HG02588 (cell line): ENCODE measurements at regions not wholly inside any gene's neighbourhood (a gene's known extent, or its start where the extent isn't known, plus 50 kb on each side); places are given as distances from the start of the nearest gene placed in this dataset.

Experiments used
- ATAC-seq: cut with Tn5 transposase; IDR thresholded peaks from one replicate; pipeline ENCODE4 v1.9.1; 2021; ENCODE audit warnings: mild to moderate bottlenecking, moderate library complexity; ENCODE audit not compliant: unreplicated experiment

DNA sequence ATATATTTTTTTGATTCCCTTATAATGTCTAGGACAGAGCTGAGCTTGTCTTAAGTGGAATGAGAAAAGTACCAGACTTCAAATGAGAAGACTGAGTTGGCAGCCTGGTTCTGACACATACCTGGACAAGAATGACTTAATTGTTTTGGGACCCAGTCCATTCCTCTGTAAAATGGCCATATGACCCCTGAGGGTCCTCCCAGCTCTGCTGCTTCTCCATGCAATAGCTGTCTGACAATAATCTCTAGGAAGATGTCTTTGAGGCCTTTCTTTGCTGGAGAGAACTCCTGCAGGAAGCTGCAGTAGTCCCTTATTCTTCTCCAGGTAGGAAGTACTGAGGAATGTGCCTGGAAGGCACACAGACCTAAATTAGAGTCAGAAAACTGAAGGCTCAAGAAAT, 55.9 kb upstream of the SLIT3 start:
- ATAC-seq: no peak

DNA sequence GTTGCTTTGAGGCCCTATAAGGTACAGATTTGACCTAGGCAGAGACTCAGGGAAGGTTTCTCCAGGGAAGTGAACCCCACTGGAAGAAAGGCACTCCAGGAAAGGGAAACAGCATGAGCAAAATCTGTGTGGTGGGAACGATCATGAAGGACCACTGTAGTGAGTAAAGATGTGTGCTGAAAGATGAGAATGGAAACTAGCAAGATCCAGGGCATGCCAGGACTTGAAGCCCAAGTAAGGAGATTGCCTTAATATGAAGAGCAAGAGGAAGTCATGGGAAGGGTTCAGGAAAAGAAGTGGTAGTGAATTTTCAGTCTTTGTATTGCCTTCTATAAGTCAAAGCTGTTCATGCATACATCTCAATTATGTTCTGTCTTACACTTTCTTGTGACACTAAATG, 55.2 kb upstream of the SLIT3 start:
- ATAC-seq: no peak

DNA sequence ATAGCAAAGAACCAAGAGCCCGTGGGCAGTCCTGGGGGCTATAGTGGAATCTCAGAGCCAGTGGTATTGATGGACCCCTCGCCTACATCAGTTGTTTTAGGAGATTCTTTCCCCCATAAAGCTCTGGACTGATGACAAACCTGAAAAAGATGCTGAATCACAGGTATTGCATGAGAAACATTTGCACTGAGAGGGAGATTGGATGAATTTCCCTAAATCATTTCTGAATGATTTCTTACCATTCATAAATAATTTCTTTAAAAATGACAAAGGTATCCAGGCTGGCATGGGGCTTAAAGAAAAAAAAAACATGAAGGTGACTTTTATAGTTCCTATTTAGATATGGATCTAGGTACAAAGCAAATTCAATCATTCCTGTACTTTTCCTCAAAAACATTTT, 54.0 kb upstream of the SLIT3 start:
- ATAC-seq: no peak

DNA sequence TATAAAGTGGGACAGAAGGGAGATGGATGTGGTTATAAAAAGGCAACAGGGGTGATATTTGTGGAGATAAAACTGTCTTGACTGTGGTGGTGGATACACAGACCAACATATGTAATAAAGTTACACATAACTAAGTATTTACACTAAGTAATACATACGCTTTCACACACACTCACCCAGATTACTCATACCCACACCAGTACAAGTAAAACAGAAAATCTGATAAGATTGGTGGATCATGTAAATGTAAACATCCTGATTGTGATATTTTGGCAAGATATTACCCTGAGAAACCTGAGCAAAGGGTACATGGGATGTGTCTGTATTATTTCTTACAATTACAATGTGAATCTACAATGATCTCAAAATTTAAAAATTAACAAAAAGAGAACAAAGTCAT, 53.3 kb upstream of the SLIT3 start:
- ATAC-seq: no peak

DNA sequence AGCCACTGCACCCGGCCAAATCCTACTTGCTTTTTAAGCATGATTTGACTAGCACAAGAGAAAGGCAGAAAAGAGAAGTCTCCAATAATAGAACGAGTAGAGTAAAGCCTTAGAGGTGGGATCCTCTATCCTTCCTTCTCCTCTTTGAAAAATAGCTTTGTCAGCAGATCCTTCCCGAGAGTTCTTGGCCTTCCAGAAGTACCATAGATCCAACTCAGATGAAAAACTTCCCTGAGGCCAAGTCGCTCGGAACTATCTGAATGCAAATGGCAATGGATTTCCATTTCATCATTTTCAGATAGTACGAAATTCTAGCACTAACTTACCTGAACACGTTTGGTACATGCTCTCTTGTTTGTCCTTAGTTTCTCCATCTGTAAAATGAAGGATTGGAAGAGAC, 52.0 kb upstream of the SLIT3 start:
- no peak for ATAC-seq

DNA sequence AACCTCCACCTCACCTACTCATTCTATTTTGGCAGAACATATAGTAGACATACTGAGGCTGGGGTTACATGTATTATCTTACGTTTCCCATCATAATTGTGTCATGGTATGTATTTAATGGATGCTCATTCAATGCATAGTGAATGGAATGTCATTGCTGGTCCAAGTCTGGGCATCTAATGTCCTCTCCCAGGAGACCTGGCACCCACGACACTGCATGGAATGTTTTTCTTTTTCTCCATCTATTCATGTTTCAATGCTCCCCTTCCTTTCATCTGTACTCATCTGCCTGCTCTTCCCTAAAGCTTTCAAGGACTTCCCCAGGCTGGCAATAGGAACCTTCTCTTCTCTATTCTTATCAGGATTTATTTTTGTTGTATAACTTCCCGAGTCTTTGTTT, 50.8 kb upstream of the SLIT3 start:
- no peak for ATAC-seq

DNA sequence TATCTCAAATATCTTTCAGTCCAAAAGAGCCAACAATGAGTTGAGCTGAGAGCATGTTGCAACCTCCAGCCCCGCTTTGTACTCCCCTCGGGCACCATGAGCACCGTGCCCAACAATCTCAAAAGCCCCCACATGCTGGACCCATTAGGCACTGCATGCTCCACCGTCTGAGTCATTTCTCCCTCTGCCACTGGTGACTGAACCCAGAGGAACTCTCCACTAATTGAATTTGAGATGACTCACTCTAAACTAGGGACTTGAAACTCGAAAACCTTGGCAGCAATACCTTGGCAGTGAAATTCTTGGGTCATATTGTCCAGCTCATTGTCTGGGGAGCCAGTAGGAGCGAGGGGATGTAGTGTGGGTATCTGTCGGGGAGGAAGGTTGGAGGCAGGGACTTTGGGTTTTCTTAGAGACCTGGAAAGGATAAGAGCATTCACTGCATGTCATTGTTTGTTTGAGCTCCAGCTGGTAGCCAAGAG, 49.9 kb upstream of the SLIT3 start:
- peak; percentile 74 for ATAC-seq
